ENCODE measurements at regions not wholly inside any gene's neighbourhood (a gene's known extent, or its start where the extent isn't known, plus 50 kb on each side); places are given as distances from the start of the nearest gene placed in this dataset.

DNA sequence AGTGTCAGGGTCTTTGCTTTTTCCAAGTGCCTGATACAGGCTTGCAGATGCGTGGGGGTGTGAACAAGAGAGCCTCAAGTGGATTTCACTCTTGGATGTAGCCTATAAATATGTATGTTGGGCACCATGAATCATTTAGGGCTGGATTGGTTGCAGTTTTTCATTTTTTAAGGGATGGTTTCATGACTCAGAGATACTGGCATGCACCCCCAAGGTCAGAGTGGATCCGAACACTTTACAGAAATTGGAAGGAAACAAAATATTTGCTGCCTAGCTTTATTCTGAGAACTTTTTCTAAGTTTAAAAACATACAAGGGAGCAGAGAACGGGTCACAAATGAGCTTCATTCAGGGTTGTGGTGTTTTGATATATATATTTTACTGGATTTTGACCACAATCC, 436.8 kb upstream of the ERCC4 start:
- no peak for TF ChIP-seq POLR2A (IDR thresholded peaks at IDR 0.05; ENCODE audit: low read depth, low read length)
- TF ChIP-seq, protein P1, sequence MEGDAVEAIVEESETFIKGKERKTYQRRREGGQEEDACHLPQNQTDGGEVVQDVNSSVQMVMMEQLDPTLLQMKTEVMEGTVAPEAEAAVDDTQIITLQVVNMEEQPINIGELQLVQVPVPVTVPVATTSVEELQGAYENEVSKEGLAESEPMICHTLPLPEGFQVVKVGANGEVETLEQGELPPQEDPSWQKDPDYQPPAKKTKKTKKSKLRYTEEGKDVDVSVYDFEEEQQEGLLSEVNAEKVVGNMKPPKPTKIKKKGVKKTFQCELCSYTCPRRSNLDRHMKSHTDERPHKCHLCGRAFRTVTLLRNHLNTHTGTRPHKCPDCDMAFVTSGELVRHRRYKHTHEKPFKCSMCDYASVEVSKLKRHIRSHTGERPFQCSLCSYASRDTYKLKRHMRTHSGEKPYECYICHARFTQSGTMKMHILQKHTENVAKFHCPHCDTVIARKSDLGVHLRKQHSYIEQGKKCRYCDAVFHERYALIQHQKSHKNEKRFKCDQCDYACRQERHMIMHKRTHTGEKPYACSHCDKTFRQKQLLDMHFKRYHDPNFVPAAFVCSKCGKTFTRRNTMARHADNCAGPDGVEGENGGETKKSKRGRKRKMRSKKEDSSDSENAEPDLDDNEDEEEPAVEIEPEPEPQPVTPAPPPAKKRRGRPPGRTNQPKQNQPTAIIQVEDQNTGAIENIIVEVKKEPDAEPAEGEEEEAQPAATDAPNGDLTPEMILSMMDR (conservative IDR thresholded peaks at IDR 0.05; ENCODE audit: low read depth, low read length), result no peak
- TF ChIP-seq RAD21 (IDR thresholded peaks at IDR 0.05; ENCODE audit: low read length), result no peak
- no peak for TF ChIP-seq FOS (IDR thresholded peaks at IDR 0.05; ENCODE audit: low read depth, low read length)
- TF ChIP-seq NFE2L2 (IDR thresholded peaks at IDR 0.05; ENCODE audit: low read depth, low read length), result no peak
- TF ChIP-seq, protein P2, sequence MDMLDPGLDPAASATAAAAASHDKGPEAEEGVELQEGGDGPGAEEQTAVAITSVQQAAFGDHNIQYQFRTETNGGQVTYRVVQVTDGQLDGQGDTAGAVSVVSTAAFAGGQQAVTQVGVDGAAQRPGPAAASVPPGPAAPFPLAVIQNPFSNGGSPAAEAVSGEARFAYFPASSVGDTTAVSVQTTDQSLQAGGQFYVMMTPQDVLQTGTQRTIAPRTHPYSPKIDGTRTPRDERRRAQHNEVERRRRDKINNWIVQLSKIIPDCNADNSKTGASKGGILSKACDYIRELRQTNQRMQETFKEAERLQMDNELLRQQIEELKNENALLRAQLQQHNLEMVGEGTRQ (IDR thresholded peaks at IDR 0.05; ENCODE audit: low read depth, low read length), result no peak
- TF ChIP-seq SMC3 (IDR thresholded peaks at IDR 0.05; ENCODE audit: low read depth, low read length), result no peak
- TF ChIP-seq RFX5 (IDR thresholded peaks at IDR 0.05; ENCODE audit: low read depth, low read length), result no peak
- no peak for TF ChIP-seq CEBPB (IDR thresholded peaks at IDR 0.05; ENCODE audit: low read depth, low read length)
- TF ChIP-seq RCOR1 (IDR thresholded peaks at IDR 0.05; ENCODE audit: insufficient replicate concordance, low read length), result no peak

Data from IMR-90 (cell line).